D721Med (cell line): ENCODE measurements at regions not wholly inside any gene's neighbourhood (a gene's known extent, or its start where the extent isn't known, plus 50 kb on each side); places are given as distances from the start of the nearest gene placed in this dataset.

Source experiments
- DNase-seq: peaks from one replicate; pipeline ENCODE4 v3.0.0; 2011; ENCODE audit warnings: low spot score; ENCODE audit not compliant: insufficient read length
- FAIRE-seq: peaks from 2 replicates; lab custom pipeline; 2011; peaks lifted over from hg19 to GRCh38; lab: Jason Lieb, UNC
- TF ChIP-seq, protein P1 (sequence below): IDR thresholded peaks from 2 replicates; pipeline ENCODE4 v1.5.1; 2012; ENCODE audit warnings: mild to moderate bottlenecking, control low read depth; ENCODE audit not compliant: insufficient read depth; ENCODE audit errors: missing control alignments

- TF ChIP-seq, protein P1, sequence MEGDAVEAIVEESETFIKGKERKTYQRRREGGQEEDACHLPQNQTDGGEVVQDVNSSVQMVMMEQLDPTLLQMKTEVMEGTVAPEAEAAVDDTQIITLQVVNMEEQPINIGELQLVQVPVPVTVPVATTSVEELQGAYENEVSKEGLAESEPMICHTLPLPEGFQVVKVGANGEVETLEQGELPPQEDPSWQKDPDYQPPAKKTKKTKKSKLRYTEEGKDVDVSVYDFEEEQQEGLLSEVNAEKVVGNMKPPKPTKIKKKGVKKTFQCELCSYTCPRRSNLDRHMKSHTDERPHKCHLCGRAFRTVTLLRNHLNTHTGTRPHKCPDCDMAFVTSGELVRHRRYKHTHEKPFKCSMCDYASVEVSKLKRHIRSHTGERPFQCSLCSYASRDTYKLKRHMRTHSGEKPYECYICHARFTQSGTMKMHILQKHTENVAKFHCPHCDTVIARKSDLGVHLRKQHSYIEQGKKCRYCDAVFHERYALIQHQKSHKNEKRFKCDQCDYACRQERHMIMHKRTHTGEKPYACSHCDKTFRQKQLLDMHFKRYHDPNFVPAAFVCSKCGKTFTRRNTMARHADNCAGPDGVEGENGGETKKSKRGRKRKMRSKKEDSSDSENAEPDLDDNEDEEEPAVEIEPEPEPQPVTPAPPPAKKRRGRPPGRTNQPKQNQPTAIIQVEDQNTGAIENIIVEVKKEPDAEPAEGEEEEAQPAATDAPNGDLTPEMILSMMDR, result no peak
- FAIRE-seq (no peak), DNase-seq (no peak)
Measured at GRCh38 chr2:104452558-104452957, 401.4 kb upstream of the POU3F3 start.

DNA sequence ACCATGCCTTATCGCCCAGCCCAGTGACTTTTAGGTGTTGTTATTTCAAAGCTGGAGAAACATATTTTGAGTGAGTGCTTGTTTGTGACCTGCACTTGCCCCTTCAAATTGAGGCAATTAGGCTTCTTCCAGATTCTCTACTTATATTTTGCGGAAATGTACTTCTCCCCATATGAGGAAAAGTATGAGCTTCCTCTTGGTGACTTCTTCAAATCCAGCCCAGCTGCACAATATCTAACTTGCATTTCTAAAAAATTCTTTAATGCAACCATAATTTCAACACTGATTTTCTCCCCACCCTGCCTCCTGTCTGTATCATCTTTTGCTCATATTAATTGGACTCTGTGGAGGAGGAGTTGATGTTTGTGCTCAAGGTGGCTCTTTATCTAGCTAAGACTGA lies 391.2 kb upstream of the POU3F3 start:
- no peak for DNase-seq
- TF ChIP-seq, protein P1, result no peak
- no peak for FAIRE-seq

DNA sequence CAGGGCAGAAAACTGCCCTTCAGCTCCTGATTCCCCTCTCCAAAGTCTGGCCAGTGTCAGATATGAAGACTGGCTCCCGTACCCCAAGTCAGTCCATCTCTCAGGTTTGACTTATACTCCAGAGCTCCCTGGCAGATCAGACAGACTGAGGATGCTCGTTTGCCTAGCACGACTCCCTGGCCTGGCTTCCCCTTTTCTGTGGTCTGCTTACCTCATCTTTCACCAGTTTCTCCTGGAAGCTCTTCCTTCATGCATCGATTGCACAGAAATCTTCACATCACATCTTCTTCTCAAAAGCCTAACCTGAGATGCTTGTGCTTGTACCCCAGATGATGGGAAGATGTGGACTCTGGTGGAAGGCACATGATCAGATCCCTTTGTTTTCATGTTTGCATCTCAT lies 387.9 kb upstream of the POU3F3 start:
- TF ChIP-seq, protein P1, result no peak
- DNase-seq (no peak), FAIRE-seq (no peak)

- FAIRE-seq, result no peak
- no peak for DNase-seq
- TF ChIP-seq, protein P1, result no peak
Measured at GRCh38 chr2:104468846-104469245, 385.1 kb upstream of the POU3F3 start.

DNA sequence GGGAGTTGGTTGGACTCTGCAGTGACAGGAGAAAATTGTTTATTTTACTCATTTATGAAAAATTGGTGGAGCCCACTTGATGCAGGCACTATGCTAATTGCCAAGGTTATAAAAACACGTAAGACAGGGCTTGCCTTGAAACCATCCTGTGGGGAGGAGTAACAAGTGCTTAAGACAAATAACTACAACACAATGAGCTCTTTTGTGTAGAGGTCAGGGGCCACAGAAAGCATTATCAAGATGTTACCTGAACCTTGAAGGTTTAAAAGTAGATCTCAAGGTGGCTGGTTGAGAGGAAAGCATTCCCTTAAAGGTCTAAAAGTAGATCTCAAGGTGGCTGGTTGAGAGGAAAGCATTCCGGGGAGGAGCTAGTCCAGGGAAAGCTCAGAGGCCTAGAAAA lies 381.8 kb upstream of the POU3F3 start:
- DNase-seq (no peak), FAIRE-seq (no peak)
- TF ChIP-seq, protein P1, result no peak

- no peak for DNase-seq
- FAIRE-seq, result no peak
- TF ChIP-seq, protein P1, result no peak
Measured at GRCh38 chr2:104473546-104473945, 380.4 kb upstream of the POU3F3 start.

GRCh38 chr2:104474716-104475115 lies 379.2 kb upstream of the POU3F3 start:
- TF ChIP-seq, protein P1, result no peak
- FAIRE-seq (no peak), DNase-seq (no peak)
